A673 (cell line): ENCODE measurements at regions not wholly inside any gene's neighbourhood (a gene's known extent, or its start where the extent isn't known, plus 50 kb on each side); places are given as distances from the start of the nearest gene placed in this dataset.

ENCODE experiments used
- BruUV-seq: library from RNA; stranded (reverse); fragments of 400-500 nt; replicated peaks from 2 replicates; lab custom pipeline; 2021; lab: Mats Ljungman, UMichigan
- CTCF ChIA-PET: fragments of 300-600 bp; sonication (Branson Sonifier 250); formaldehyde crosslinking; loops from one replicate; lab custom pipeline; 2022; ENCODE audit warnings: antibody characterized with exemption; lab: Charles Lee
- POLR2A ChIA-PET: fragments of 300-600 bp; sonication (Branson Sonifier 250); formaldehyde crosslinking; loops from one replicate; lab custom pipeline; 2022; ENCODE audit warnings: antibody characterized with exemption; ENCODE audit not compliant: low non-redundant PET; lab: Charles Lee
- DNase-seq: peaks from one replicate; pipeline ENCODE4 v3.0.0-alpha.2; 2015; ENCODE audit warnings: low spot score
- H3K27ac ChIP-seq: fragments of 200-600 bp; sonication (generic); 2 replicates; pipeline ENCODE4 v1.5.1; 2016; ENCODE audit warnings: mixed run types, low read depth, mild to moderate bottlenecking, mixed read lengths, antibody characterized with exemption, low read length; ENCODE audit not compliant: poor library complexity, severe bottlenecking
- H3K27me3 ChIP-seq: fragments of 200-600 bp; sonication (generic); replicated peaks from 2 replicates; pipeline ENCODE4 v1.6.1; 2017; ENCODE audit warnings: mixed run types, low read depth, mild to moderate bottlenecking, mixed read lengths, antibody characterized with exemption, low read length; ENCODE audit not compliant: insufficient read depth, poor library complexity
- H3K36me3 ChIP-seq: fragments of 200-600 bp; sonication (generic); 2 replicates; pipeline ENCODE4 v1.6.1; 2016; ENCODE audit warnings: mixed run types, mild to moderate bottlenecking, mixed read lengths, antibody characterized with exemption, low read length; ENCODE audit not compliant: insufficient read depth, poor library complexity, severe bottlenecking
- H3K4me1 ChIP-seq: fragments of 200-600 bp; sonication (generic); 2 replicates; pipeline ENCODE4 v1.6.1; 2017; ENCODE audit warnings: mixed run types, mild to moderate bottlenecking, mixed read lengths, antibody characterized with exemption, low read length; ENCODE audit not compliant: insufficient read depth, poor library complexity, severe bottlenecking
- H3K4me3 ChIP-seq: fragments of 200-600 bp; sonication (generic); 2 replicates; pipeline ENCODE4 v1.5.1; 2016; ENCODE audit warnings: low read depth, mixed run types, mild to moderate bottlenecking, mixed read lengths, low read length; ENCODE audit not compliant: poor library complexity, severe bottlenecking
- H3K9me3 ChIP-seq: fragments of 200-600 bp; sonication (generic); 2 replicates; pipeline ENCODE4 v1.6.1; 2016; ENCODE audit warnings: mixed run types, low read depth, mild to moderate bottlenecking, mixed read lengths, antibody characterized with exemption, low read length; ENCODE audit not compliant: poor library complexity, severe bottlenecking
- EZH2 ChIP-seq: fragments of 200-600 bp; sonication (generic); IDR thresholded peaks from 2 replicates; pipeline ENCODE4 v1.6.1; 2017; ENCODE audit warnings: borderline replicate concordance, low read depth, mild to moderate bottlenecking, mixed read lengths, antibody characterized with exemption, low read length; ENCODE audit not compliant: poor library complexity, severe bottlenecking
- intact Hi-C: fragments of 100-400 bp; cut with micrococcal nuclease; formaldehyde crosslinking; loops from one replicate; pipeline ENCODE4 v1.10.0; 2022; ENCODE audit not compliant: unreplicated experiment
- TF ChIP-seq, protein P1 (sequence below): fragments of 300-800, 200-600 bp; sonication (generic); conservative IDR thresholded peaks from 2 replicates; pipeline ENCODE4 v1.5.1; 2017; ENCODE audit warnings: low read depth, mild to moderate bottlenecking, antibody characterized with exemption, low read length, moderate library complexity, mixed read lengths

DNA sequence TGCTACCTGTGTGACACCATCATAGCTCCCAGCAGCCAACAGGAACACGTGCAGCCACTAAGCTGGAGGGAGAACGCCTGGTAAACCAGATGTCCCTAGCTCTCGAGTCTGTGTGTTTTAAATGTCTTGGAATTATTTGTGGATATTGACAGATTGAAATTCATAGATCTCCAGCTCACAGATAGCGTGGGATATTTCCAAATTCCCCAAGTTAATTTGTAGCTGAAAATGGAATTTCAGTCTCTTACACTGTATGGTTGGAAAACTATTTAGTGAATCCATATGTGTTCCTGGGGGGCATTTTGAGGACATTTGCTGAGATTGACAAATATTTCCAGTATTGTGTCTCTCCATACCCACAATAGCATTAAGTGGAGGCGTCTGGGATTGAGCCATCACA lies 618.6 kb upstream of the TMEM132C start:
- Histone ChIP-seq H3K9me3 (no peaks in the 10 kb centered on the region), H3K4me3 (no peak overlapping the region), H3K27me3 (no peaks in the 10 kb centered on the region), H3K27ac (no peak overlapping the region), H3K4me1 (no peaks in the 10 kb centered on the region), H3K36me3 (no peaks in the 10 kb centered on the region)
- TF ChIP-seq, protein P1, sequence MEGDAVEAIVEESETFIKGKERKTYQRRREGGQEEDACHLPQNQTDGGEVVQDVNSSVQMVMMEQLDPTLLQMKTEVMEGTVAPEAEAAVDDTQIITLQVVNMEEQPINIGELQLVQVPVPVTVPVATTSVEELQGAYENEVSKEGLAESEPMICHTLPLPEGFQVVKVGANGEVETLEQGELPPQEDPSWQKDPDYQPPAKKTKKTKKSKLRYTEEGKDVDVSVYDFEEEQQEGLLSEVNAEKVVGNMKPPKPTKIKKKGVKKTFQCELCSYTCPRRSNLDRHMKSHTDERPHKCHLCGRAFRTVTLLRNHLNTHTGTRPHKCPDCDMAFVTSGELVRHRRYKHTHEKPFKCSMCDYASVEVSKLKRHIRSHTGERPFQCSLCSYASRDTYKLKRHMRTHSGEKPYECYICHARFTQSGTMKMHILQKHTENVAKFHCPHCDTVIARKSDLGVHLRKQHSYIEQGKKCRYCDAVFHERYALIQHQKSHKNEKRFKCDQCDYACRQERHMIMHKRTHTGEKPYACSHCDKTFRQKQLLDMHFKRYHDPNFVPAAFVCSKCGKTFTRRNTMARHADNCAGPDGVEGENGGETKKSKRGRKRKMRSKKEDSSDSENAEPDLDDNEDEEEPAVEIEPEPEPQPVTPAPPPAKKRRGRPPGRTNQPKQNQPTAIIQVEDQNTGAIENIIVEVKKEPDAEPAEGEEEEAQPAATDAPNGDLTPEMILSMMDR: no peak
- no peak for TF ChIP-seq EZH2
- ChIA-PET CTCF (no interaction called here), POLR2A (no interaction called here)
- BruUV-seq: no TSS peak
- no peak for DNase-seq
- intact Hi-C loops: no loop called here

- DNase-seq: no peak
- Histone ChIP-seq H3K9me3 (no peaks in the 10 kb centered on the region), H3K36me3 (no peaks in the 10 kb centered on the region), H3K27me3 (no peaks in the 10 kb centered on the region), H3K4me3 (no peak overlapping the region), H3K4me1 (no peaks in the 10 kb centered on the region), H3K27ac (no peak overlapping the region)
- TF ChIP-seq EZH2: no peak
- TF ChIP-seq, protein P1: no peak
- ChIA-PET CTCF (no interaction called here), POLR2A (no interaction called here)
- BruUV-seq: no TSS peak
- intact Hi-C loops: loop anchor here (10.0 kb wide), 1 partner anchor 1005 kb away; no protein-coding TSS in a partner anchor
Observed at GRCh38 chr12:127649961-127650360, 617.0 kb upstream of the TMEM132C start.

DNA sequence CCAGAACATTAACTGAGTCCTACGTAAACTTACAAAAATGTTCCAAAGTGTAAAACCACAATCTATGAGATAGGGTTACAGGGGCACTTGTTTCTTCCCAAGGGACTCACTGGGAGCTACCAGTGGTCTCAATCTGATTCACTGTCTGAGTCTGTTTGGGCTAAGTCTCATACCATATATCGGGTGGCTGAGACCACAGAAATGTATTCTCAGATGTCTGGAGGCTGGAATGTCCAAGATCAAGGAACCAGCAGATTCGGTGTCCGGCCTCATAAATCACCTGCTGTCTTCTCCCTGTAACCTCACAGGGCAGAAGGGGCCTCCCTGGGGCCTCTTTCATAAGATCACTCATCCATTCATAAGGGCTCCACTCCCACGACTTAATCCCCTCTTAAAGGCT lies 616.3 kb upstream of the TMEM132C start:
- BruUV-seq: no TSS peak
- H3K9me3 ChIP-seq: no peaks in the 10 kb centered on the region
- intact Hi-C loops: loop anchor here (10.0 kb wide), 1 partner anchor 1004 kb away; no protein-coding TSS in a partner anchor

More for the DNA sequence above, 616.3 kb upstream of the TMEM132C start:
- DNase-seq: no peak
- no peak for TF ChIP-seq EZH2
- TF ChIP-seq, protein P1: no peak
- ChIA-PET CTCF (no interaction called here), POLR2A (no interaction called here)
- H3K27me3 ChIP-seq: no peaks in the 10 kb centered on the region
- H3K27ac ChIP-seq: no peak overlapping the region
- H3K4me1 ChIP-seq: no peaks in the 10 kb centered on the region
- no peak overlapping the region for H3K4me3 ChIP-seq
- no peaks in the 10 kb centered on the region for H3K36me3 ChIP-seq
